ENCODE measurements at regions not wholly inside any gene's neighbourhood (a gene's known extent, or its start where the extent isn't known, plus 50 kb on each side); places are given as distances from the start of the nearest gene placed in this dataset.

DNA sequence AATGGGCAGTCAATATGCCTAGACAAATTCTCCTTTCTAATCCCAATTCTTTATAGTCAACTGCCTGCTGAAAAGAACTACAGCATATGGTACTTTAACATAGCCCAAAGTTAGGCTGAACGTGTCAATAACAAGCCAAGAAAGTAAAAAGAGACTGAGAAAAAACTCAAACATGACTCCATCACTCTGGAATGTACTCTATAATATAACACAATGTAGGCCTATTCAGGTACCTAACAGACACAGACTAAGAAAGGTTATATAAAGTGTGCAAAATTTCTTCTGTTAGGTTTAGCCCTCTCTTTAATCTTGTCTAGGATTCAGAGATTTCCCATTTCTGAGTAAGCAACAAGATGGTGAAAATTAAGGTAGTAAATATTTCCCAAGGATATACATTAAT, 209.7 kb upstream of the PRR16 start:
- no peaks in the 10 kb centered on the region for H3K27me3 Mint-ChIP-seq (ENCODE audit: low read depth in 3 of 3)
- H4K20me1 ChIP-seq (ENCODE audit: insufficient read depth, low read length) = no peaks in the 10 kb centered on the region
- no peak for DNase-seq
- no CpG with 5 or more reads among the region's 1 CpG for WGBS (ENCODE audit: insufficient coverage)
- TF ChIP-seq, protein P1, sequence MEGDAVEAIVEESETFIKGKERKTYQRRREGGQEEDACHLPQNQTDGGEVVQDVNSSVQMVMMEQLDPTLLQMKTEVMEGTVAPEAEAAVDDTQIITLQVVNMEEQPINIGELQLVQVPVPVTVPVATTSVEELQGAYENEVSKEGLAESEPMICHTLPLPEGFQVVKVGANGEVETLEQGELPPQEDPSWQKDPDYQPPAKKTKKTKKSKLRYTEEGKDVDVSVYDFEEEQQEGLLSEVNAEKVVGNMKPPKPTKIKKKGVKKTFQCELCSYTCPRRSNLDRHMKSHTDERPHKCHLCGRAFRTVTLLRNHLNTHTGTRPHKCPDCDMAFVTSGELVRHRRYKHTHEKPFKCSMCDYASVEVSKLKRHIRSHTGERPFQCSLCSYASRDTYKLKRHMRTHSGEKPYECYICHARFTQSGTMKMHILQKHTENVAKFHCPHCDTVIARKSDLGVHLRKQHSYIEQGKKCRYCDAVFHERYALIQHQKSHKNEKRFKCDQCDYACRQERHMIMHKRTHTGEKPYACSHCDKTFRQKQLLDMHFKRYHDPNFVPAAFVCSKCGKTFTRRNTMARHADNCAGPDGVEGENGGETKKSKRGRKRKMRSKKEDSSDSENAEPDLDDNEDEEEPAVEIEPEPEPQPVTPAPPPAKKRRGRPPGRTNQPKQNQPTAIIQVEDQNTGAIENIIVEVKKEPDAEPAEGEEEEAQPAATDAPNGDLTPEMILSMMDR (IDR thresholded peaks at IDR 0.05) = no peak
- H3K9ac ChIP-seq (ENCODE audit: insufficient read depth, low read length, poor library complexity, severe bottlenecking) = no peak overlapping the region
- H3K27ac Mint-ChIP-seq = no peak overlapping the region
- peaks cover 16% of the 10 kb centered on the region for H3K4me1 Mint-ChIP-seq
- intact Hi-C loops (cut with micrococcal nuclease) = no loop called here
- H2AFZ ChIP-seq (ENCODE audit: insufficient read depth, low read depth, low read length, poor library complexity, severe bottlenecking) = no peak overlapping the region
- peaks cover 9 to 15% of the 10 kb centered on the region in 2 donors for H3K4me1 ChIP-seq (ENCODE audit: control insufficient read depth in 1 of 2, insufficient read depth in 2 of 2, low read length in 2 of 2)
- H3K9me3 Mint-ChIP-seq = no peaks in the 10 kb centered on the region
- no peaks in the 10 kb centered on the region for H3K79me2 ChIP-seq (ENCODE audit: insufficient read depth, low read length)
- H3K4me3 ChIP-seq (replicated peaks in 1 of 3; ENCODE audit: low read depth in 2 of 3, low read length in 3 of 3) = no peak overlapping the region
- H3K27me3 ChIP-seq (ENCODE audit: control insufficient read depth in 2 of 2, insufficient read depth in 2 of 2, low read length in 2 of 2) = no peaks in the 10 kb centered on the region
- H3K4me2 ChIP-seq (replicated peaks; ENCODE audit: extremely low read depth, low read length, poor library complexity, severe bottlenecking) = no peak overlapping the region
- H3K36me3 Mint-ChIP-seq = no peaks in the 10 kb centered on the region
- no peak overlapping the region for H3K4me3 Mint-ChIP-seq
- H3K27ac ChIP-seq (ENCODE audit: low read depth in 1 of 2, low read length in 2 of 2) = no peak overlapping the region
- H3K36me3 ChIP-seq (replicated peaks in 1 of 2; ENCODE audit: control insufficient read depth in 1 of 2, insufficient read depth in 2 of 2, low read length in 2 of 2) = no peaks in the 10 kb centered on the region
- H3K9me3 ChIP-seq (replicated peaks in 1 of 2; ENCODE audit: control insufficient read depth in 1 of 2, insufficient read depth in 1 of 2, low read length in 2 of 2) = no peaks in the 10 kb centered on the region

- H3K9ac ChIP-seq (ENCODE audit: insufficient read depth, low read length, poor library complexity, severe bottlenecking) = no peak overlapping the region
- intact Hi-C loops (cut with micrococcal nuclease) = no loop called here
- no peaks in the 10 kb centered on the region for H3K79me2 ChIP-seq (ENCODE audit: insufficient read depth, low read length)
- H3K27ac Mint-ChIP-seq = no peak overlapping the region
- no peaks in the 10 kb centered on the region for H3K36me3 Mint-ChIP-seq
- peaks cover 20% of the 10 kb centered on the region for H3K4me1 Mint-ChIP-seq
- H3K9me3 Mint-ChIP-seq = no peaks in the 10 kb centered on the region
- H3K4me1 ChIP-seq (ENCODE audit: control insufficient read depth in 1 of 2, insufficient read depth in 2 of 2, low read length in 2 of 2) = peaks cover 9 to 15% of the 10 kb centered on the region in 2 donors
- H3K4me3 Mint-ChIP-seq = no peak overlapping the region
- H4K20me1 ChIP-seq (ENCODE audit: insufficient read depth, low read length) = no peaks in the 10 kb centered on the region
- no peaks in the 10 kb centered on the region for H3K9me3 ChIP-seq (replicated peaks in 1 of 2; ENCODE audit: control insufficient read depth in 1 of 2, insufficient read depth in 1 of 2, low read length in 2 of 2)
- H3K27me3 ChIP-seq (ENCODE audit: control insufficient read depth in 2 of 2, insufficient read depth in 2 of 2, low read length in 2 of 2) = no peaks in the 10 kb centered on the region
- H3K4me2 ChIP-seq (replicated peaks; ENCODE audit: extremely low read depth, low read length, poor library complexity, severe bottlenecking) = no peak overlapping the region
- no CpG with 5 or more reads among the region's 2 CpGs for WGBS (ENCODE audit: insufficient coverage)
- H3K36me3 ChIP-seq (replicated peaks in 1 of 2; ENCODE audit: control insufficient read depth in 1 of 2, insufficient read depth in 2 of 2, low read length in 2 of 2) = no peaks in the 10 kb centered on the region
- no peak for DNase-seq
- H2AFZ ChIP-seq (ENCODE audit: insufficient read depth, low read depth, low read length, poor library complexity, severe bottlenecking) = no peak overlapping the region
- TF ChIP-seq, protein P1 (IDR thresholded peaks at IDR 0.05) = no peak
- no peaks in the 10 kb centered on the region for H3K27me3 Mint-ChIP-seq (ENCODE audit: low read depth in 3 of 3)
- no peak overlapping the region for H3K27ac ChIP-seq (ENCODE audit: low read depth in 1 of 2, low read length in 2 of 2)
- no peak overlapping the region for H3K4me3 ChIP-seq (replicated peaks in 1 of 3; ENCODE audit: low read depth in 2 of 3, low read length in 3 of 3)
Observed at GRCh38 chr5:120255214-120255613, 208.9 kb upstream of the PRR16 start.
